IMR-90 (cell line): ENCODE measurements at regions not wholly inside any gene's neighbourhood (a gene's known extent, or its start where the extent isn't known, plus 50 kb on each side); places are given as distances from the start of the nearest gene placed in this dataset.

Source experiments
- ATAC-seq: fragments of 200-7000 bp; cut with Tn5 transposase; 2 replicates; pipeline ENCODE4 v1.9.1; 2020; ENCODE audit warnings: low read depth, mild to moderate bottlenecking, moderate library complexity
- BruUV-seq: library from RNA; stranded (reverse); fragments of 400-500 nt; replicated peaks from 2 replicates; lab custom pipeline; 2021; lab: Mats Ljungman, UMichigan
- CTCF ChIA-PET: fragments of 300-600 bp; formaldehyde crosslinking; extraction: SDS; loops from one replicate; lab custom pipeline; 2021; ENCODE audit warnings: antibody characterized with exemption; lab: Yijun Ruan, JAX
- POLR2A ChIA-PET: fragments of 300-600 bp; sonication (Branson Sonifier 250); formaldehyde crosslinking; loops from one replicate; lab custom pipeline; 2022; ENCODE audit warnings: antibody characterized with exemption; ENCODE audit not compliant: unreplicated experiment; lab: Charles Lee
- DNase-seq: peaks from one replicate; pipeline ENCODE4 v3.0.0; 2013
- H2AFZ ChIP-seq: replicated peaks from 2 replicates; pipeline ENCODE3; 2013; ENCODE audit warnings: low read length, mild to moderate bottlenecking; ENCODE audit not compliant: poor library complexity
- H2AK5ac ChIP-seq: 2 replicates; pipeline ENCODE4 v1.6.1; 2013; ENCODE audit warnings: low read depth, low read length, inconsistent platforms
- H2AK9ac ChIP-seq: replicated peaks from 2 replicates; pipeline ENCODE3; 2013; ENCODE audit warnings: mild to moderate bottlenecking, low read depth, low read length, moderate library complexity; ENCODE audit not compliant: poor library complexity
- H2BK120ac ChIP-seq: 2 replicates; pipeline ENCODE4 v1.6.1; 2013; ENCODE audit warnings: low read depth, low read length, inconsistent platforms
- H2BK15ac ChIP-seq: 3 replicates; pipeline ENCODE4 v1.6.1; 2013; ENCODE audit warnings: low read depth, low read length, inconsistent platforms
- H2BK20ac ChIP-seq: 2 replicates; pipeline ENCODE4 v1.6.1; 2013; ENCODE audit warnings: low read depth, mild to moderate bottlenecking, inconsistent platforms, low read length, moderate library complexity
- H2BK5ac ChIP-seq: 2 replicates; pipeline ENCODE4 v1.6.1; 2013; ENCODE audit warnings: mild to moderate bottlenecking, low read depth, low read length, inconsistent platforms; ENCODE audit not compliant: poor library complexity, severe bottlenecking
- H3K14ac ChIP-seq: replicated peaks from 2 replicates; pipeline ENCODE4 v1.6.1; 2013; ENCODE audit warnings: low read depth, low read length, inconsistent platforms
- H3K18ac ChIP-seq: 2 replicates; pipeline ENCODE4 v1.6.1; 2013; ENCODE audit warnings: low read depth, low read length, control low read depth
- H3K23ac ChIP-seq: 2 replicates; pipeline ENCODE4 v1.6.1; 2013; ENCODE audit warnings: low read depth, low read length, inconsistent platforms
- H3K27ac ChIP-seq: 2 replicates; pipeline ENCODE4 v1.5.1; 2013; ENCODE audit warnings: mild to moderate bottlenecking, control low read depth, low read length; ENCODE audit not compliant: insufficient read depth
- H3K27me3 ChIP-seq: 2 replicates; pipeline ENCODE4 v1.6.1; 2013; ENCODE audit warnings: low read length; ENCODE audit not compliant: control insufficient read depth, insufficient read depth
- H3K36me3 ChIP-seq: 2 replicates; pipeline ENCODE4 v1.6.1; 2013; ENCODE audit warnings: low read length, mixed read lengths; ENCODE audit not compliant: control insufficient read depth, insufficient read depth
- H3K4ac ChIP-seq: 2 replicates; pipeline ENCODE4 v1.6.1; 2013; ENCODE audit warnings: low read depth, low read length, inconsistent platforms
- H3K4me1 ChIP-seq: 2 replicates; pipeline ENCODE4 v1.6.1; 2013; ENCODE audit warnings: low read length, mixed read lengths; ENCODE audit not compliant: control insufficient read depth, insufficient read depth
- H3K4me2 ChIP-seq: 2 replicates; pipeline ENCODE4 v1.6.1; 2013; ENCODE audit warnings: low read depth, mild to moderate bottlenecking, control low read depth, low read length, moderate library complexity
- H3K4me3 ChIP-seq: 2 replicates; pipeline ENCODE4 v1.5.1; 2013; ENCODE audit warnings: low read depth, mild to moderate bottlenecking, control low read depth, low read length, moderate library complexity; ENCODE audit not compliant: insufficient read depth
- H3K56ac ChIP-seq: 2 replicates; pipeline ENCODE4 v1.6.1; 2013; ENCODE audit warnings: low read length, inconsistent platforms; ENCODE audit not compliant: insufficient read depth; ENCODE audit errors: extremely low read depth
- H3K79me1 ChIP-seq, 2 experiments: 2 replicates each; pipeline ENCODE4 v1.6.1; 2013; ENCODE audit warnings: low read length in 2 of 2, inconsistent platforms in 1 of 2, low read depth in 1 of 2
- H3K9ac ChIP-seq: 2 replicates; pipeline ENCODE4 v1.6.1; 2013; ENCODE audit warnings: low read depth, low read length, control low read depth
- H3K9me1 ChIP-seq: 2 replicates; pipeline ENCODE4 v1.6.1; 2013; ENCODE audit warnings: low read length, inconsistent platforms; ENCODE audit not compliant: insufficient read depth
- H3K9me3 ChIP-seq: 2 replicates; pipeline ENCODE4 v1.6.1; 2013; ENCODE audit warnings: low read length; ENCODE audit not compliant: control insufficient read depth, insufficient read depth
- H4K20me1 ChIP-seq: 2 replicates; pipeline ENCODE4 v1.6.1; 2013; ENCODE audit warnings: low read length, inconsistent platforms; ENCODE audit not compliant: insufficient read depth
- H4K5ac ChIP-seq: 2 replicates; pipeline ENCODE4 v1.6.1; 2013; ENCODE audit warnings: mild to moderate bottlenecking, low read depth, low read length, control low read depth
- H4K8ac ChIP-seq, 2 experiments: 2 replicates each; pipeline ENCODE4 v1.6.1; 2013; ENCODE audit warnings: low read depth in 2 of 2, low read length in 2 of 2, control low read depth in 1 of 2, inconsistent platforms in 1 of 2
- H4K91ac ChIP-seq: 2 replicates; pipeline ENCODE4 v1.6.1; 2013; ENCODE audit warnings: low read depth, low read length, inconsistent platforms; ENCODE audit not compliant: insufficient read depth
- BHLHE40 ChIP-seq: fragments of 150-350 bp; IDR thresholded peaks from 2 replicates; pipeline ENCODE4 v1.6.1; 2016; ENCODE audit warnings: mild to moderate bottlenecking, low read depth, low read length
- CEBPB ChIP-seq: IDR thresholded peaks from 2 replicates; pipeline ENCODE4 v1.6.1; 2012; ENCODE audit warnings: low read depth, low read length, improper control_type of control experiment
- CHD1 ChIP-seq: IDR thresholded peaks from 2 replicates; pipeline ENCODE4 v1.6.1; 2012; ENCODE audit warnings: low read depth, low read length, improper control_type of control experiment
- CTCF ChIP-seq: conservative IDR thresholded peaks from 2 replicates; pipeline ENCODE4 v1.5.1; 2012; ENCODE audit warnings: mild to moderate bottlenecking, low read depth, low read length, improper control_type of control experiment
- ELK1 ChIP-seq: fragments of 150-350 bp; IDR thresholded peaks from 2 replicates; pipeline ENCODE4 v1.6.1; 2016; ENCODE audit warnings: low read depth, mild to moderate bottlenecking, low read length, moderate library complexity, borderline replicate concordance
- FOS ChIP-seq: fragments of 150-350 bp; IDR thresholded peaks from 2 replicates; pipeline ENCODE4 v1.6.1; 2016; ENCODE audit warnings: low read depth, low read length
- MAFK ChIP-seq: IDR thresholded peaks from 2 replicates; pipeline ENCODE4 v1.6.1; 2012; ENCODE audit warnings: low read depth, low read length, improper control_type of control experiment
- MAZ ChIP-seq: IDR thresholded peaks from 2 replicates; pipeline ENCODE4 v1.6.1; 2012; ENCODE audit warnings: low read depth, mild to moderate bottlenecking, low read length, improper control_type of control experiment, moderate library complexity, borderline replicate concordance
- MXI1 ChIP-seq: IDR thresholded peaks from 2 replicates; pipeline ENCODE4 v1.6.1; 2012; ENCODE audit warnings: low read depth, mild to moderate bottlenecking, low read length, moderate library complexity, borderline replicate concordance
- NFE2L2 ChIP-seq: fragments of 150-350 bp; IDR thresholded peaks from 2 replicates; pipeline ENCODE4 v1.6.1; 2016; ENCODE audit warnings: low read depth, mild to moderate bottlenecking, low read length
- POLR2A ChIP-seq: IDR thresholded peaks from 2 replicates; pipeline ENCODE4 v1.6.1; 2012; ENCODE audit warnings: mild to moderate bottlenecking, low read depth, low read length
- RAD21 ChIP-seq: IDR thresholded peaks from 2 replicates; pipeline ENCODE4 v1.6.1; 2012; ENCODE audit warnings: low read length, improper control_type of control experiment
- RCOR1 ChIP-seq: IDR thresholded peaks from 2 replicates; pipeline ENCODE4 v1.6.1; 2012; ENCODE audit warnings: mild to moderate bottlenecking, low read length, improper control_type of control experiment; ENCODE audit not compliant: insufficient replicate concordance
- RFX5 ChIP-seq: IDR thresholded peaks from 2 replicates; pipeline ENCODE4 v1.8.0; 2012; ENCODE audit warnings: low read depth, mild to moderate bottlenecking, low read length, moderate library complexity
- SMC3 ChIP-seq: fragments of 150-350 bp; IDR thresholded peaks from 2 replicates; pipeline ENCODE4 v1.6.1; 2016; ENCODE audit warnings: low read depth, mild to moderate bottlenecking, antibody characterized with exemption, low read length, moderate library complexity
- USF2 ChIP-seq: fragments of 150-350 bp; IDR thresholded peaks from 2 replicates; pipeline ENCODE4 v1.6.1; 2017; ENCODE audit warnings: mild to moderate bottlenecking, antibody characterized with exemption, low read length, low read depth
- WGBS, 2 experiments: methylation state at CpG; one replicate each; pipeline versions ENCODE4 v1.1.5 to v1.1.7; 2013; ENCODE audit warnings: missing lambda C conversion rate in 2 of 2; ENCODE audit not compliant: insufficient read length in 1 of 2; ENCODE audit errors: extremely low coverage in 2 of 2; 5-methylcytosine and 5-hydroxymethylcytosine counted together
- dilution Hi-C: fragments of 300-500 bp; cut with HindIII; formaldehyde crosslinking; loops from one replicate; pipeline ENCODE4 v1.14.3; 2018; ENCODE audit warnings: low sequenced_read_pairs; ENCODE audit not compliant: unreplicated experiment
- in situ Hi-C: fragments of 300-500 bp; cut with MboI; formaldehyde crosslinking; loops from 3 replicates; pipeline ENCODE4 v1.14.3; 2019; ENCODE audit warnings: low sequenced_read_pairs, inconsistent platforms, mixed read lengths
- intact Hi-C: fragments of 100-400 bp; cut with micrococcal nuclease; formaldehyde crosslinking; loops from 2 replicates; pipeline ENCODE4 v1.10.0; 2022

- H2BK15ac ChIP-seq: no peak overlapping the region
- ChIA-PET CTCF (no interaction called here), POLR2A (no interaction called here)
- no peaks in the 10 kb centered on the region for H3K36me3 ChIP-seq
- H3K27me3 ChIP-seq: no peaks in the 10 kb centered on the region
- H3K4me1 ChIP-seq: no peaks in the 10 kb centered on the region
- BruUV-seq: no TSS peak
- H3K9me3 ChIP-seq: no peaks in the 10 kb centered on the region
- no peak overlapping the region for H3K4me2 ChIP-seq
- no peak overlapping the region for H2BK20ac ChIP-seq
- H3K4ac ChIP-seq: no peak overlapping the region
- H3K79me1 ChIP-seq: no peaks in the 10 kb centered on the region
- no peak overlapping the region for H2AK9ac ChIP-seq
- WGBS, 2 experiments: no CpG with 5 or more reads among the region's 2 CpGs
- no peak overlapping the region for H3K4me3 ChIP-seq
- H3K18ac ChIP-seq: no peak overlapping the region
- no peak overlapping the region for H3K9ac ChIP-seq
- no peak overlapping the region for H2BK5ac ChIP-seq
- H3K14ac ChIP-seq: no peak overlapping the region
- no peak overlapping the region for H4K91ac ChIP-seq
- ATAC-seq: no peak
- no peak overlapping the region for H2AFZ ChIP-seq
- no peak overlapping the region for H4K5ac ChIP-seq
- no peak overlapping the region for H4K8ac ChIP-seq
- H2AK5ac ChIP-seq: no peak overlapping the region
- no peaks in the 10 kb centered on the region for H3K9me1 ChIP-seq
- in situ Hi-C loops (no loop called here), dilution Hi-C loops (no loop called here), intact Hi-C loops (no loop called here)
- no peak overlapping the region for H3K56ac ChIP-seq
- no peak overlapping the region for H3K23ac ChIP-seq
- no peaks in the 10 kb centered on the region for H4K20me1 ChIP-seq
- no peak overlapping the region for H2BK120ac ChIP-seq
- H3K27ac ChIP-seq: no peak overlapping the region
- TF ChIP-seq CTCF: no peak
- TF ChIP-seq MAFK: no peak
- TF ChIP-seq MAZ: no peak
- no peak for TF ChIP-seq FOS
- TF ChIP-seq CHD1: no peak
- no peak for TF ChIP-seq RAD21
- TF ChIP-seq MXI1: no peak
- no peak for TF ChIP-seq NFE2L2
- TF ChIP-seq CEBPB: no peak
- no peak for TF ChIP-seq POLR2A
- no peak for TF ChIP-seq BHLHE40
- TF ChIP-seq ELK1: no peak
- no peak for TF ChIP-seq RFX5
- no peak for TF ChIP-seq RCOR1
- TF ChIP-seq SMC3: no peak
- TF ChIP-seq USF2: no peak
- no peak for DNase-seq
Measured at GRCh38 chr1:199920635-199921034, 106.9 kb upstream of the NR5A2 start.
